WTC11 (cell line): ENCODE measurements at regions not wholly inside any gene's neighbourhood (a gene's known extent, or its start where the extent isn't known, plus 50 kb on each side); places are given as distances from the start of the nearest gene placed in this dataset.

Experiments
- ATAC-seq: fragments of 200-7000 bp; cut with Tn5 transposase; 2 replicates; pipeline ENCODE4 v1.10.0; 2021; ENCODE audit warnings: mild to moderate bottlenecking, moderate library complexity
- CTCF ChIA-PET: fragments of 300-600 bp; sonication (Branson Sonifier 250); formaldehyde crosslinking; loops from one replicate; lab custom pipeline; 2021; ENCODE audit warnings: antibody characterized with exemption; lab: Charles Lee
- POLR2A ChIA-PET: fragments of 350-600 bp; sonication (Branson Sonifier 250); formaldehyde crosslinking; loops from one replicate; lab custom pipeline; 2021; ENCODE audit warnings: antibody characterized with exemption; lab: Charles Lee
- DNase-seq: peaks from one replicate; pipeline ENCODE4 v3.0.0; 2021; ENCODE audit warnings: low spot score
- H3K27ac Mint-ChIP-seq: 2 replicates; pipeline ENCODE4 v1.8.0; 2021; ENCODE audit warnings: mixed read lengths
- H3K27me3 Mint-ChIP-seq: 2 replicates; pipeline ENCODE4 v1.8.0; 2021; ENCODE audit warnings: low read depth, mild to moderate bottlenecking, moderate library complexity, mixed read lengths
- H3K36me3 Mint-ChIP-seq: 2 replicates; pipeline ENCODE4 v1.8.0; 2021; ENCODE audit warnings: mixed read lengths
- H3K4me1 Mint-ChIP-seq: 2 replicates; pipeline ENCODE4 v1.8.0; 2022; ENCODE audit warnings: mixed read lengths
- H3K4me3 Mint-ChIP-seq: 2 replicates; pipeline ENCODE4 v1.8.0; 2021; ENCODE audit warnings: mild to moderate bottlenecking, moderate library complexity, mixed read lengths
- H3K9me3 Mint-ChIP-seq: 2 replicates; pipeline ENCODE4 v1.8.0; 2021; ENCODE audit warnings: mixed read lengths
- ESRRA ChIP-seq: sonication (generic); formaldehyde crosslinking; IDR thresholded peaks from 2 replicates; pipeline ENCODE4 v1.8.1; 2022; ENCODE audit warnings: mild to moderate bottlenecking, missing genetic modification reagents, borderline replicate concordance
- MYBL2 ChIP-seq: sonication (generic); formaldehyde crosslinking; IDR thresholded peaks from 2 replicates; pipeline ENCODE4 v1.8.1; 2023; ENCODE audit warnings: mild to moderate bottlenecking, moderate library complexity, missing genetic modification reagents
- NR2C2 ChIP-seq: sonication (generic); formaldehyde crosslinking; IDR thresholded peaks from 2 replicates; pipeline ENCODE4 v1.8.0; 2022; ENCODE audit warnings: mild to moderate bottlenecking, missing genetic modification reagents
- PRDM15 ChIP-seq: sonication (generic); formaldehyde crosslinking; IDR thresholded peaks from 2 replicates; pipeline ENCODE4 v1.8.0; 2022; ENCODE audit warnings: missing genetic modification reagents
- PRRX2 ChIP-seq: fragments of 250-450 bp; sonication (Bioruptor Pico); IDR thresholded peaks from 2 replicates; pipeline ENCODE4 v1.8.0; 2021; ENCODE audit warnings: mild to moderate bottlenecking
- SOX15 ChIP-seq: fragments of 250-450 bp; sonication (Bioruptor Pico); IDR thresholded peaks from 2 replicates; pipeline ENCODE4 v1.9.0; 2021; ENCODE audit warnings: mild to moderate bottlenecking
- TCF7 ChIP-seq: sonication (generic); formaldehyde crosslinking; IDR thresholded peaks from 2 replicates; pipeline ENCODE4 v1.8.0; 2022; ENCODE audit warnings: mild to moderate bottlenecking, low read depth, missing genetic modification reagents, moderate library complexity
- TP53 ChIP-seq: sonication (generic); formaldehyde crosslinking; IDR thresholded peaks from 2 replicates; pipeline ENCODE4 v1.8.1; 2023; ENCODE audit warnings: mild to moderate bottlenecking, missing genetic modification reagents
- ZNF138 ChIP-seq: sonication (generic); formaldehyde crosslinking; conservative IDR thresholded peaks from 2 replicates; pipeline ENCODE4 v1.8.1; 2022; ENCODE audit warnings: mild to moderate bottlenecking, moderate library complexity, missing genetic modification reagents
- TF ChIP-seq, protein P1 (sequence below): sonication (generic); formaldehyde crosslinking; IDR thresholded peaks from 2 replicates; pipeline ENCODE4 v1.8.1; 2023; ENCODE audit warnings: mild to moderate bottlenecking, missing genetic modification reagents
- TF ChIP-seq, protein P2 (sequence below): sonication (generic); formaldehyde crosslinking; IDR thresholded peaks from 2 replicates; pipeline ENCODE4 v1.8.1; 2022; ENCODE audit warnings: missing genetic modification reagents, borderline replicate concordance
- TF ChIP-seq, protein P3 (sequence below): sonication (generic); formaldehyde crosslinking; conservative IDR thresholded peaks from 2 replicates; pipeline ENCODE4 v1.8.1; 2023; ENCODE audit warnings: mild to moderate bottlenecking, low read depth, missing genetic modification reagents, moderate library complexity
- TF ChIP-seq, protein P4 (sequence below): fragments of 250-450 bp; sonication (Bioruptor Pico); IDR thresholded peaks from 2 replicates; pipeline ENCODE4 v2.1.2; 2022; ENCODE audit warnings: mild to moderate bottlenecking, moderate library complexity

DNA sequence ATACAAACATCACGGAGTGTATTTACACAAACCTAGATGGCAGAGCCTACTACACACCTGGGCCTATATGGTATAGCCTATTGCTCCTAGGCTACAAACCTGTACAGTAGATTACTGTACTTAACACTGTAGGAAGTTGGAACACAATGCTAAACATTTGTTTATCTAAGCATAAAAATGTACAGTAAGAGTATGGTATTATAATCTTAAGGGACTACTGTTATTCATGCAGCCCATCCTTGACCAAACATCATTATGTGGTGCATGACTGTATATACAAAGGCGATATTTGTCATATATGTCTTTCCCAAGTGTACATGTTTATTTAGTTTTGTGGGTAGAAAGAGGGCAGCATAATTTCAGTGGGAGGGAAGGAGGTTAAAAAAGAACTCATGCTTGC lies 177.7 kb upstream of the FSTL5 start (continued):
- no peak for TF ChIP-seq ESRRA (CRISPR knock-in tag)

- CTCF ChIA-PET = no interaction called here
These were observed 160.1 kb upstream of the FSTL5 start for GRCh38 chr4:162323919-162324318.

GRCh38 chr4:162322054-162322453 lies 158.3 kb upstream of the FSTL5 start:
- peaks cover 6% of the 10 kb centered on the region; the same call in 1 of the 2 replicates for H3K4me1 Mint-ChIP-seq
- TF ChIP-seq, protein P1, sequence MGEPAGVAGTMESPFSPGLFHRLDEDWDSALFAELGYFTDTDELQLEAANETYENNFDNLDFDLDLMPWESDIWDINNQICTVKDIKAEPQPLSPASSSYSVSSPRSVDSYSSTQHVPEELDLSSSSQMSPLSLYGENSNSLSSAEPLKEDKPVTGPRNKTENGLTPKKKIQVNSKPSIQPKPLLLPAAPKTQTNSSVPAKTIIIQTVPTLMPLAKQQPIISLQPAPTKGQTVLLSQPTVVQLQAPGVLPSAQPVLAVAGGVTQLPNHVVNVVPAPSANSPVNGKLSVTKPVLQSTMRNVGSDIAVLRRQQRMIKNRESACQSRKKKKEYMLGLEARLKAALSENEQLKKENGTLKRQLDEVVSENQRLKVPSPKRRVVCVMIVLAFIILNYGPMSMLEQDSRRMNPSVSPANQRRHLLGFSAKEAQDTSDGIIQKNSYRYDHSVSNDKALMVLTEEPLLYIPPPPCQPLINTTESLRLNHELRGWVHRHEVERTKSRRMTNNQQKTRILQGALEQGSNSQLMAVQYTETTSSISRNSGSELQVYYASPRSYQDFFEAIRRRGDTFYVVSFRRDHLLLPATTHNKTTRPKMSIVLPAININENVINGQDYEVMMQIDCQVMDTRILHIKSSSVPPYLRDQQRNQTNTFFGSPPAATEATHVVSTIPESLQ = no peak
- TF ChIP-seq PRDM15 (CRISPR knock-in tag) = no peak
- TF ChIP-seq, protein P2, sequence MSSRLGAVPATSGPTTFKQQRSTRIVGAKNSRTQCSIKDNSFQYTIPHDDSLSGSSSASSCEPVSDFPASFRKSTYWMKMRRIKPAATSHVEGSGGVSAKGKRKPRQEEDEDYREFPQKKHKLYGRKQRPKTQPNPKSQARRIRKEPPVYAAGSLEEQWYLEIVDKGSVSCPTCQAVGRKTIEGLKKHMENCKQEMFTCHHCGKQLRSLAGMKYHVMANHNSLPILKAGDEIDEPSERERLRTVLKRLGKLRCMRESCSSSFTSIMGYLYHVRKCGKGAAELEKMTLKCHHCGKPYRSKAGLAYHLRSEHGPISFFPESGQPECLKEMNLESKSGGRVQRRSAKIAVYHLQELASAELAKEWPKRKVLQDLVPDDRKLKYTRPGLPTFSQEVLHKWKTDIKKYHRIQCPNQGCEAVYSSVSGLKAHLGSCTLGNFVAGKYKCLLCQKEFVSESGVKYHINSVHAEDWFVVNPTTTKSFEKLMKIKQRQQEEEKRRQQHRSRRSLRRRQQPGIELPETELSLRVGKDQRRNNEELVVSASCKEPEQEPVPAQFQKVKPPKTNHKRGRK = no peak
- TF ChIP-seq, protein P3, sequence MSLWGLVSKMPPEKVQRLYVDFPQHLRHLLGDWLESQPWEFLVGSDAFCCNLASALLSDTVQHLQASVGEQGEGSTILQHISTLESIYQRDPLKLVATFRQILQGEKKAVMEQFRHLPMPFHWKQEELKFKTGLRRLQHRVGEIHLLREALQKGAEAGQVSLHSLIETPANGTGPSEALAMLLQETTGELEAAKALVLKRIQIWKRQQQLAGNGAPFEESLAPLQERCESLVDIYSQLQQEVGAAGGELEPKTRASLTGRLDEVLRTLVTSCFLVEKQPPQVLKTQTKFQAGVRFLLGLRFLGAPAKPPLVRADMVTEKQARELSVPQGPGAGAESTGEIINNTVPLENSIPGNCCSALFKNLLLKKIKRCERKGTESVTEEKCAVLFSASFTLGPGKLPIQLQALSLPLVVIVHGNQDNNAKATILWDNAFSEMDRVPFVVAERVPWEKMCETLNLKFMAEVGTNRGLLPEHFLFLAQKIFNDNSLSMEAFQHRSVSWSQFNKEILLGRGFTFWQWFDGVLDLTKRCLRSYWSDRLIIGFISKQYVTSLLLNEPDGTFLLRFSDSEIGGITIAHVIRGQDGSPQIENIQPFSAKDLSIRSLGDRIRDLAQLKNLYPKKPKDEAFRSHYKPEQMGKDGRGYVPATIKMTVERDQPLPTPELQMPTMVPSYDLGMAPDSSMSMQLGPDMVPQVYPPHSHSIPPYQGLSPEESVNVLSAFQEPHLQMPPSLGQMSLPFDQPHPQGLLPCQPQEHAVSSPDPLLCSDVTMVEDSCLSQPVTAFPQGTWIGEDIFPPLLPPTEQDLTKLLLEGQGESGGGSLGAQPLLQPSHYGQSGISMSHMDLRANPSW (CRISPR knock-in tag) = no peak
- ChIA-PET CTCF (no interaction called here), POLR2A (no interaction called here)
- no peaks in the 10 kb centered on the region for H3K36me3 Mint-ChIP-seq
- ATAC-seq (no peak), DNase-seq (no peak)
- no peak overlapping the region for H3K27ac Mint-ChIP-seq
- H3K27me3 Mint-ChIP-seq = no peaks in the 10 kb centered on the region
- H3K4me3 Mint-ChIP-seq = no peak overlapping the region
- H3K9me3 Mint-ChIP-seq = peaks cover 4% of the 10 kb centered on the region; the same call in 1 of the 2 replicates

More at GRCh38 chr4:162323919-162324318, 160.1 kb upstream of the FSTL5 start:
- ATAC-seq = no peak
- Mint-ChIP-seq H3K36me3 (no peaks in the 10 kb centered on the region), H3K4me1 (peaks cover 6% of the 10 kb centered on the region; the same call in 1 of the 2 replicates), H3K27me3 (no peaks in the 10 kb centered on the region), H3K9me3 (peaks cover 4% of the 10 kb centered on the region; the same call in 1 of the 2 replicates), H3K4me3 (no peak overlapping the region), H3K27ac (no peak overlapping the region)
- POLR2A ChIA-PET = no interaction called here
- no peak for TF ChIP-seq TP53 (CRISPR knock-in tag)
- TF ChIP-seq NR2C2 = no peak
- no peak for TF ChIP-seq ZNF138 (CRISPR knock-in tag)
- no peak for TF ChIP-seq TCF7 (CRISPR knock-in tag)
- DNase-seq = no peak

DNA sequence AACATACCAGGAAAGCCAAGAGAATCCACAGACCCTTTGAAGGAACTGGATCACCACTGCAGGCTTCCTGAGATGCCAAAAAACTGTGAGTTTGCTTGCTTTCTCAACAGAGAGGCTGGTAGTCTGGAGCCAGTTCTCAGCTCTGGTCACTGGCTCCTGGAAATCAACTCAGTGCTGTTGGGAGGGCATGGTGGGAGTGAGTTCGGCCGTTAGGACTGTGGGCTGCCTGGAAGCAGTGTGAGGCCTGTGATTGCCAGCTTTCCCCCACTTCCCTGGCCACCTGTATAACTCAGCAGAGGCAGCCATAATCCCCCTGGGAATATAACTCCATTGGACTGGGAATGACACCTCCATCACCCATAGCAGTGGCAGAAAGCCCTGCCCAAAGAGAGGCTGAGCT lies 122.0 kb upstream of the FSTL5 start:
- no peaks in the 10 kb centered on the region for H3K36me3 Mint-ChIP-seq
- no peak overlapping the region for H3K4me3 Mint-ChIP-seq
- H3K27ac Mint-ChIP-seq = no peak overlapping the region
- H3K27me3 Mint-ChIP-seq = no peaks in the 10 kb centered on the region
- ATAC-seq = no peak
- no peaks in the 10 kb centered on the region for H3K4me1 Mint-ChIP-seq
- POLR2A ChIA-PET = no interaction called here
- peaks cover 17% of the 10 kb centered on the region for H3K9me3 Mint-ChIP-seq
- DNase-seq = no peak
- CTCF ChIA-PET = no interaction called here
- TF ChIP-seq PRRX2 (CRISPR knock-in tag) (no peak), SOX15 (CRISPR knock-in tag) (no peak), PRDM15 (CRISPR knock-in tag) (no peak), MYBL2 (CRISPR knock-in tag) (no peak)
- TF ChIP-seq, protein P4, sequence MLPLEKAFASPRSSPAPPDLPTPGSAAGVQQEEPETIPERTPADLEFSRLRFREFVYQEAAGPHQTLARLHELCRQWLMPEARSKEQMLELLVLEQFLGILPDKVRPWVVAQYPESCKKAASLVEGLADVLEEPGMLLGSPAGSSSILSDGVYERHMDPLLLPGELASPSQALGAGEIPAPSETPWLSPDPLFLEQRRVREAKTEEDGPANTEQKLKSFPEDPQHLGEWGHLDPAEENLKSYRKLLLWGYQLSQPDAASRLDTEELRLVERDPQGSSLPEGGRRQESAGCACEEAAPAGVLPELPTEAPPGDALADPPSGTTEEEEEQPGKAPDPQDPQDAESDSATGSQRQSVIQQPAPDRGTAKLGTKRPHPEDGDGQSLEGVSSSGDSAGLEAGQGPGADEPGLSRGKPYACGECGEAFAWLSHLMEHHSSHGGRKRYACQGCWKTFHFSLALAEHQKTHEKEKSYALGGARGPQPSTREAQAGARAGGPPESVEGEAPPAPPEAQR (CRISPR knock-in tag) = no peak
